Activated CD4-positive, alpha-beta T cell treated with anti-CD3 and anti-CD28 coated beads for 24 hours (primary cell): ENCODE measurements at regions not wholly inside any gene's neighbourhood (a gene's known extent, or its start where the extent isn't known, plus 50 kb on each side); places are given as distances from the start of the nearest gene placed in this dataset.

ENCODE experiments used
- DNase-seq, 2 donors: peaks; one replicate each; pipeline ENCODE4 v3.0.0-alpha.2; 2020; ENCODE audit warnings: low read depth in 2 of 2

- DNase-seq, result no peak
These were observed 74.1 kb upstream of the ELL2 start for GRCh38 chr5:96035796-96036195.

DNA sequence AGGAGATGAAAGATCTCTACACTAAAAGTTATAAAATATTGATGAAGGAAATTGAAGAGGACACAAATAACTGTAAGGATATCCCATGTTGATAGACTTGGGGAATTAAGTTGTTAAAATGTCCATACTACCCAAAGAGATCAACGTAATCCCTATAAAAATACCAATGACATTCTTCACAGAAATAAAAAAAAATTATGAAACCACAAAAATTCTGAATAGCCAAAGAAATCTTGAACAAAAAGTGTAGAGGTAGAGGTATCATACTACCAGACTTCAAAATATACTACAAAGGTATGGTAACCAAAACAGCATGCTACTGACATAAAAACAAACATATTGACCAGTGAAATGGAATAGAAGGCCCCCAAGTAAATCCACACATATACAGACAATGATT lies 71.5 kb upstream of the ELL2 start:
- DNase-seq, result no peak

GRCh38 chr5:96031811-96032261 lies 70.2 kb upstream of the ELL2 start:
- no peak for DNase-seq

- no peak for DNase-seq
These were observed 69.5 kb upstream of the ELL2 start for GRCh38 chr5:96031180-96031579.

DNA sequence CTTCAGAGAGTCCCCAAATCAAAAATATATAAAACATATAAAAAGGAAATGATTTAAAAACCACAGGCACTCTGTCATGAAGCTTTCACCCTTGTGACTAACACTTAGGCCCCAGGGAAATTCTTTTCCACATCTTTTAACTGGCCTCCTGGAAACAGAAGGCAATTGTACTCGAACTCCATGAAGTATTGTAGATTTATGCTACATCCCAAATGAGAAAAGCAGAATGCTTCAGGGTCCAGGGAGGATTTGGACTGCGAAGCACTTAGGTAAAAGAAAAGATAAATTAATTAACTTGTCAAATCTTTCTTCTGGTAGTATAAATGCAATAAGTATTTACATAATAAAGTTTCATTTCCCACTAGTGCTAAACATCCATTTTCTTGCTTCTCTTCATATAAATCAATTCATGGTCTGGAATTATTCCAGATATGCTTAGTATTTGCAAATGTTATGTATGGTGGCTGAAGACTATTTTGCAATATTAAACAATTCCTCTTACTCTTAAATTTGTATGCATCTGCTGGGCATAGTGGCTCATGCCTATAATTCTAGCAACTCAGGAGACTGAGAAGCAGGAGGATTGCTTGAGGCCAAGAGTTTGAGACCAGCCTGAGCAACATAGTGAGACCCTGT lies 64.9 kb upstream of the ELL2 start:
- no peak for DNase-seq

GRCh38 chr5:96024683-96025475 lies 63.2 kb upstream of the ELL2 start:
- DNase-seq, result no peak

GRCh38 chr5:96023518-96023917 lies 61.9 kb upstream of the ELL2 start:
- no peak for DNase-seq

DNA sequence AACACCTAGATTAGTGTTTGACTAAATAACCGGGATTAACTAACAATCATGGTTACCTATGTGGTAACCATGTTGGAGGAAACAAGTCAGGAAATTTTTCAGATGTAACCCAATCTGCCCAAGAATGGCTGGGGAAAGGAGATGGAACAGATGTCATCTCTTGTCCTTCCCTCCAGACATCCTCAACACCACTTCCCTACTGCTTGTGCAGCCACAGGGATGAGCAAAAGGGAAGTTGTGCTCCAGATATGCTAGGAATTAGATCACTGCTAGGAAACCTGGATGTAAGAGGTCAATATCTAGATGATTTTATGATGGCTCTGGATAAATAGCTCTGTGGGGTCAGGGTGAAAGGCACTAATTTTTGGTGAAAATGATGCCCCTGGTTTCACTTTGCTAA lies 61.3 kb upstream of the ELL2 start:
- no peak for DNase-seq

GRCh38 chr5:96017951-96018350 lies 56.3 kb upstream of the ELL2 start:
- DNase-seq, result no peak

DNA sequence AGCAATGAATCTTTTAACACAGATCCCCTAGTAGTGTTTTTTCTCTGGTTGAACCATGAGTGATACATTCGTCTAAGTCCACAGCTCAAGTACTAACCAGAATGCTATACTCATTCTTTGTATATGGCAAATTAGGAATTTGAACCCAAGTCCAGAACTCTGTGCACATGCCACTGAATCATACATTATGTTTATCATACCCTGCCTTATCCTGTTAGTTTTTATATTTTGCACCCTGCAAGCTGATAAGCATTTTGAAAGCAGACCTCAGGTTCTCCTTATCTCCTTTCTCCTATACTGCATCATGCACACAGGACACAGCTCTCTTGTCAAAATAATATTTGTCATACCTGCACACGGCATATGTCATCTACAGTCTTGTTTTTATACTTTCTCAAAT lies 54.6 kb upstream of the ELL2 start:
- DNase-seq, result no peak

- no peak for DNase-seq
These were observed 54.1 kb upstream of the ELL2 start for GRCh38 chr5:96015709-96016108.

DNA sequence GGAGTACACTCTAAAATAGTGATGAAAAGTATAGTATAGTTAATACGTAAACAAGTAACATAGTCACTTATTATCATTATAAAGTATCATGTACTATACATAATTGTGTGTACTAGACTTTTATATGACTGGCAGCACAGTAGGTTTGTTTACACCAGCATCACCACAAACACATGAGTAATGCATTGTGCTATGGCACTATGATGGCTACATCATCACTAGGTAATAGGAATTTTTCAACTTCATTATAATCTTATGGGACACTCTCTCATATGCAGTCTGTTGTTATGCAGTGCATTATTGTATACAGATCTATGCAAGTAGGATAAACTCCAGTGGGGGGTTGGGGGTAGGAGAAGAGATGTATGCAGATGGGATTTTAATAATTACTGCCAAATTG lies 52.7 kb upstream of the ELL2 start:
- DNase-seq, result no peak

GRCh38 chr5:96013254-96013653 lies 51.6 kb upstream of the ELL2 start:
- no peak for DNase-seq

- DNase-seq, result no peak
These were observed 50.7 kb upstream of the ELL2 start for GRCh38 chr5:96012399-96012798.
